ENCODE measurements at regions not wholly inside any gene's neighbourhood (a gene's known extent, or its start where the extent isn't known, plus 50 kb on each side); places are given as distances from the start of the nearest gene placed in this dataset.

DNA sequence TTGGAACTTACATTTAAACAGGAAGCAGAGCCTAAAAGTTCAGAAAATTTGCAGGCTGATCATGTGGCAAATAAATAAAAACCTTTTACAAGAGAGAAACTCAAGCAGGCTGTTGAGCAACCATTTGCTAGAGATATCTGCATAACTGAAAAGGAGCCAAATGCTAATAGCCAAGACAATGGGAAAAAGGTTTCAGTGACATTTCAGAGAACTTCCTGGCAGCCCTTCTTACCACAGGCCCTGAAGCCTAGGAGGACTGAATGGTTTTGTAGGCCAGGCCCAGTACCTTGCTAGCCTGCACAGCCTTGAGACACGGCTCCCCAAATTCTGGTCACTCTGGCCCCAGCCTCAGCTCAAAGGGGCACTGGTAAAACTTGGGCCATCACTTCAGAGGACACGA lies 945.1 kb downstream of the ADGRL3 start:
- no TSS peak for BruUV-seq (replicated peaks)
- no peak overlapping the region for H2AFZ ChIP-seq (replicated peaks; ENCODE audit: low read length, poor library complexity)
- H3K27ac ChIP-seq (ENCODE audit: insufficient read depth, low read length) = no peak overlapping the region
- no peak overlapping the region for H3K23ac ChIP-seq (ENCODE audit: low read depth, low read length)
- no peak overlapping the region for H3K9ac ChIP-seq (ENCODE audit: low read depth, low read length)
- no peaks in the 10 kb centered on the region for H3K9me1 ChIP-seq (ENCODE audit: insufficient read depth, low read length)
- no peaks in the 10 kb centered on the region for H3K27me3 ChIP-seq (ENCODE audit: control insufficient read depth, insufficient read depth, low read length)
- intact Hi-C loops (cut with micrococcal nuclease) (no loop called here), in situ Hi-C loops (cut with MboI; ENCODE audit: low sequenced_read_pairs) (no loop called here), dilution Hi-C loops (cut with HindIII; ENCODE audit: low sequenced_read_pairs, unreplicated experiment) (no loop called here)
- ChIA-PET CTCF (no interaction called here), POLR2A (ENCODE audit: unreplicated experiment) (no interaction called here)
- no peaks in the 10 kb centered on the region for H3K4me1 ChIP-seq (ENCODE audit: control insufficient read depth, insufficient read depth, low read length)
- no peak overlapping the region for H3K4ac ChIP-seq (ENCODE audit: low read depth, low read length)
- peaks cover 5% of the 10 kb centered on the region; the same call in 1 of the 2 replicates for H3K9me3 ChIP-seq (ENCODE audit: control insufficient read depth, insufficient read depth, low read length)
- no peak for TF ChIP-seq NFE2L2 (IDR thresholded peaks at IDR 0.05; ENCODE audit: low read depth, low read length)
- no peak for TF ChIP-seq BHLHE40 (IDR thresholded peaks at IDR 0.05; ENCODE audit: low read depth, low read length)
- TF ChIP-seq FOS (IDR thresholded peaks at IDR 0.05; ENCODE audit: low read depth, low read length) = no peak
- no peak for TF ChIP-seq SMC3 (IDR thresholded peaks at IDR 0.05; ENCODE audit: low read depth, low read length)
- TF ChIP-seq, protein P1, sequence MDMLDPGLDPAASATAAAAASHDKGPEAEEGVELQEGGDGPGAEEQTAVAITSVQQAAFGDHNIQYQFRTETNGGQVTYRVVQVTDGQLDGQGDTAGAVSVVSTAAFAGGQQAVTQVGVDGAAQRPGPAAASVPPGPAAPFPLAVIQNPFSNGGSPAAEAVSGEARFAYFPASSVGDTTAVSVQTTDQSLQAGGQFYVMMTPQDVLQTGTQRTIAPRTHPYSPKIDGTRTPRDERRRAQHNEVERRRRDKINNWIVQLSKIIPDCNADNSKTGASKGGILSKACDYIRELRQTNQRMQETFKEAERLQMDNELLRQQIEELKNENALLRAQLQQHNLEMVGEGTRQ (IDR thresholded peaks at IDR 0.05; ENCODE audit: low read depth, low read length) = no peak
- TF ChIP-seq CEBPB (IDR thresholded peaks at IDR 0.05; ENCODE audit: low read depth, low read length) = no peak
- no peak for TF ChIP-seq RCOR1 (IDR thresholded peaks at IDR 0.05; ENCODE audit: insufficient replicate concordance, low read length)
- no peak for TF ChIP-seq RAD21 (IDR thresholded peaks at IDR 0.05; ENCODE audit: low read length)
- TF ChIP-seq, protein P2, sequence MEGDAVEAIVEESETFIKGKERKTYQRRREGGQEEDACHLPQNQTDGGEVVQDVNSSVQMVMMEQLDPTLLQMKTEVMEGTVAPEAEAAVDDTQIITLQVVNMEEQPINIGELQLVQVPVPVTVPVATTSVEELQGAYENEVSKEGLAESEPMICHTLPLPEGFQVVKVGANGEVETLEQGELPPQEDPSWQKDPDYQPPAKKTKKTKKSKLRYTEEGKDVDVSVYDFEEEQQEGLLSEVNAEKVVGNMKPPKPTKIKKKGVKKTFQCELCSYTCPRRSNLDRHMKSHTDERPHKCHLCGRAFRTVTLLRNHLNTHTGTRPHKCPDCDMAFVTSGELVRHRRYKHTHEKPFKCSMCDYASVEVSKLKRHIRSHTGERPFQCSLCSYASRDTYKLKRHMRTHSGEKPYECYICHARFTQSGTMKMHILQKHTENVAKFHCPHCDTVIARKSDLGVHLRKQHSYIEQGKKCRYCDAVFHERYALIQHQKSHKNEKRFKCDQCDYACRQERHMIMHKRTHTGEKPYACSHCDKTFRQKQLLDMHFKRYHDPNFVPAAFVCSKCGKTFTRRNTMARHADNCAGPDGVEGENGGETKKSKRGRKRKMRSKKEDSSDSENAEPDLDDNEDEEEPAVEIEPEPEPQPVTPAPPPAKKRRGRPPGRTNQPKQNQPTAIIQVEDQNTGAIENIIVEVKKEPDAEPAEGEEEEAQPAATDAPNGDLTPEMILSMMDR (conservative IDR thresholded peaks at IDR 0.05; ENCODE audit: low read depth, low read length) = no peak
- TF ChIP-seq, protein P3, sequence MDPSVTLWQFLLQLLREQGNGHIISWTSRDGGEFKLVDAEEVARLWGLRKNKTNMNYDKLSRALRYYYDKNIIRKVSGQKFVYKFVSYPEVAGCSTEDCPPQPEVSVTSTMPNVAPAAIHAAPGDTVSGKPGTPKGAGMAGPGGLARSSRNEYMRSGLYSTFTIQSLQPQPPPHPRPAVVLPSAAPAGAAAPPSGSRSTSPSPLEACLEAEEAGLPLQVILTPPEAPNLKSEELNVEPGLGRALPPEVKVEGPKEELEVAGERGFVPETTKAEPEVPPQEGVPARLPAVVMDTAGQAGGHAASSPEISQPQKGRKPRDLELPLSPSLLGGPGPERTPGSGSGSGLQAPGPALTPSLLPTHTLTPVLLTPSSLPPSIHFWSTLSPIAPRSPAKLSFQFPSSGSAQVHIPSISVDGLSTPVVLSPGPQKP (IDR thresholded peaks at IDR 0.05; ENCODE audit: borderline replicate concordance, low read depth, low read length) = no peak
- TF ChIP-seq POLR2A (IDR thresholded peaks at IDR 0.05; ENCODE audit: low read depth, low read length) = no peak
- TF ChIP-seq RFX5 (IDR thresholded peaks at IDR 0.05; ENCODE audit: low read depth, low read length) = no peak
- no peak for TF ChIP-seq MXI1 (IDR thresholded peaks at IDR 0.05; ENCODE audit: borderline replicate concordance, low read depth, low read length)
- no peak overlapping the region for H2AK5ac ChIP-seq (ENCODE audit: low read depth, low read length)
- H3K36me3 ChIP-seq (ENCODE audit: control insufficient read depth, insufficient read depth, low read length) = no peaks in the 10 kb centered on the region
- ATAC-seq (ENCODE audit: low read depth) (no peak), DNase-seq (no peak)
- no peak overlapping the region for H2AK9ac ChIP-seq (replicated peaks; ENCODE audit: low read depth, low read length, poor library complexity)
- no peak overlapping the region for H2BK20ac ChIP-seq (ENCODE audit: low read depth, low read length)
- no peak overlapping the region for H4K5ac ChIP-seq (ENCODE audit: low read depth, low read length)
- no peak overlapping the region for H3K4me2 ChIP-seq (ENCODE audit: low read depth, low read length)
- WGBS, 2 experiments (ENCODE audit: extremely low coverage in 2 of 2, insufficient read length in 1 of 2) = 17% methylated on average over 1 of the region's 2 CpGs; no CpG with 5 or more reads in 1 of the 2 experiments
- no peak overlapping the region for H2BK120ac ChIP-seq (ENCODE audit: low read depth, low read length)
- no peak overlapping the region for H3K18ac ChIP-seq (ENCODE audit: low read depth, low read length)
- no peak overlapping the region for H4K91ac ChIP-seq (ENCODE audit: insufficient read depth, low read depth, low read length)
- no peak overlapping the region for H3K4me3 ChIP-seq (ENCODE audit: insufficient read depth, low read depth, low read length)
- no peak overlapping the region for H2BK5ac ChIP-seq (ENCODE audit: low read depth, low read length, poor library complexity, severe bottlenecking)
- no peak overlapping the region for H2BK15ac ChIP-seq (ENCODE audit: low read depth, low read length)
- H4K8ac ChIP-seq (ENCODE audit: low read depth in 2 of 2, low read length in 2 of 2) = no peak overlapping the region
- H3K79me1 ChIP-seq (ENCODE audit: low read depth in 1 of 2, low read length in 2 of 2) = no peaks in the 10 kb centered on the region
- no peak overlapping the region for H3K14ac ChIP-seq (replicated peaks; ENCODE audit: low read depth, low read length)
- H3K56ac ChIP-seq (ENCODE audit: extremely low read depth, insufficient read depth, low read length) = no peak overlapping the region
- no peaks in the 10 kb centered on the region for H4K20me1 ChIP-seq (ENCODE audit: insufficient read depth, low read length)

Data from IMR-90 (cell line).